Effector memory CD8-positive, alpha-beta T cell (primary cell): ENCODE measurements at regions not wholly inside any gene's neighbourhood (a gene's known extent, or its start where the extent isn't known, plus 50 kb on each side); places are given as distances from the start of the nearest gene placed in this dataset.
"Not testable (repeated sequence)": the region's sequence is repeated elsewhere in the genome, so short reads cannot be mapped to it uniquely, and the experiment has no call there.

Source experiments
- ATAC-seq: fragments of 150-1000 bp; cut with Tn5 transposase; replicated peaks from 2 replicates; pipeline ENCODE4 v1.10.0; 2021; ENCODE audit warnings: mild to moderate bottlenecking, moderate library complexity
- DNase-seq, 3 experiments: peaks; one replicate each; pipeline ENCODE4 v3.0.0; 2021
- H3K27ac Mint-ChIP-seq, 2 donors: one replicate each; pipeline ENCODE4 v1.8.0; 2022; ENCODE audit warnings: mild to moderate bottlenecking in 2 of 2, mixed read lengths in 2 of 2, moderate library complexity in 2 of 2
- H3K27me3 Mint-ChIP-seq, 2 donors: one replicate each; pipeline ENCODE4 v1.8.0; 2022; ENCODE audit warnings: mixed read lengths in 2 of 2
- H3K36me3 Mint-ChIP-seq: one replicate; pipeline ENCODE4 v1.8.0; 2022; ENCODE audit warnings: mild to moderate bottlenecking, moderate library complexity, mixed read lengths; ENCODE audit not compliant: insufficient read depth
- H3K4me1 Mint-ChIP-seq, 2 donors: one replicate each; pipeline ENCODE4 v1.8.0; 2022; ENCODE audit warnings: low read depth in 2 of 2, mixed read lengths in 2 of 2
- H3K4me3 Mint-ChIP-seq, 2 donors: one replicate each; pipeline ENCODE4 v1.8.0; 2022; ENCODE audit warnings: mild to moderate bottlenecking in 2 of 2, mixed read lengths in 2 of 2, moderate library complexity in 2 of 2
- H3K9me3 Mint-ChIP-seq, 2 donors: one replicate each; pipeline ENCODE4 v1.8.0; 2022; ENCODE audit warnings: mixed read lengths in 2 of 2

DNA sequence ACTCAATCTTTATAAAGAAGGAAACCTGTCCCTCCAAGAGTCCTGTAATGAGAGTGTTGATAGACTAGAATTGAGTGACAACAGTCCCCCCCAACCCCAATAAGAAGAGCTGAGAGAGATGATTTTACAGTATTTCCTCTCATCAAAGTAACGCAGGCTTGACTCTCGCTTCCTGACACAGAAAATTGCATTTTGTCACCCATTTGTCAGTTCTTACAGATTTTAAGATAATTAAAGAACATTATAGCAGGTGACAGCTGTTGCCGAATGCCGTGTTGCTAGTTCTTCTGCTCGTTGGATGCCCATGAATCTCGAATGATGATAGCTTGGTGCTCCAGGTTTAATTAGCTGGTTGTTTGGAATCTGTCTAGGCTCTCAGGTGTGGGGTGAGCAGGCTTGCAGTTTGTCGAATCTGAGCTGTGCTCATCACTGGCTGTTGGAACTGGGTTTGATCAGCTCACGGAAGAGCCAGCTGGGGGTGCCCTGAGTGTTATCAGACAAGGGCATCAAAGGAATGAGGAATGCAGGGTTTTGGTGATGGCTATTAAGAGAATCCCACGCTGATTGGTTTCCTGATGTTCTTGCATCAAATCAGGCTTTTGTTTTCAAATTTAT is 84.8 kb upstream of the CPHXL start:
- H3K9me3 Mint-ChIP-seq = no peaks in the 10 kb centered on the region
- H3K27ac Mint-ChIP-seq = no peak overlapping the region
- no peak overlapping the region for H3K4me3 Mint-ChIP-seq
- peaks cover 30 to 40% of the 10 kb centered on the region in 2 donors for H3K27me3 Mint-ChIP-seq
- H3K4me1 Mint-ChIP-seq = no peaks in the 10 kb centered on the region
- DNase-seq (no peak), ATAC-seq (no peak)
- H3K36me3 Mint-ChIP-seq = no peaks in the 10 kb centered on the region

DNA sequence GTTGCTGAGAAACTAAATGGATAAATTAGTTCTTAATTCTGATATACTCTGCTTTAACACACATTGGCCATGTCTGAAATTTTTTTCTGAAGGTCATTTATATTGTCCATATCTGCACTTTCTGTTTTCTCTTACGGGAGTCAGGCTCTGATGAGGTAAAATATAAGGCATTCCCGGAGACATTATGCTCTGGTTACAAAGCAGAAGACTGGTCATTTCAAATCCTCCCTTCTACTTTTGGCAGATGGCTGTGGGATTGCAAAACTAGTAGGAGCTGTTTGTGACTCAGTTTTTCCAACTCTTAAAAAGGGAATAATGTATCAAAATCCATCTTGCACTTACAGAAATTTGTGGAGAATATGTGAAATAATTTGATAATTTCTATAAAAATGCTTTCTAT is 92.2 kb upstream of the CPHXL start:
- H3K36me3 Mint-ChIP-seq = no peaks in the 10 kb centered on the region
- no peak overlapping the region for H3K27ac Mint-ChIP-seq
- no peak overlapping the region for H3K4me3 Mint-ChIP-seq
- no peaks in the 10 kb centered on the region for H3K4me1 Mint-ChIP-seq
- no peak for ATAC-seq
- no peaks in the 10 kb centered on the region for H3K9me3 Mint-ChIP-seq
- no peak for DNase-seq
- H3K27me3 Mint-ChIP-seq = peaks cover 20 to 26% of the 10 kb centered on the region in 2 donors

GRCh38 chr16:75820672-75821071 is 94.4 kb upstream of the CPHXL start:
- Mint-ChIP-seq H3K27me3 (peaks cover 9 to 16% of the 10 kb centered on the region in 2 donors), H3K4me1 (no peaks in the 10 kb centered on the region), H3K27ac (no peak overlapping the region), H3K9me3 (peaks cover 0 to 6% of the 10 kb centered on the region in 2 donors), H3K4me3 (no peak overlapping the region), H3K36me3 (no peaks in the 10 kb centered on the region)
- ATAC-seq (no peak), DNase-seq (no peak)

DNA sequence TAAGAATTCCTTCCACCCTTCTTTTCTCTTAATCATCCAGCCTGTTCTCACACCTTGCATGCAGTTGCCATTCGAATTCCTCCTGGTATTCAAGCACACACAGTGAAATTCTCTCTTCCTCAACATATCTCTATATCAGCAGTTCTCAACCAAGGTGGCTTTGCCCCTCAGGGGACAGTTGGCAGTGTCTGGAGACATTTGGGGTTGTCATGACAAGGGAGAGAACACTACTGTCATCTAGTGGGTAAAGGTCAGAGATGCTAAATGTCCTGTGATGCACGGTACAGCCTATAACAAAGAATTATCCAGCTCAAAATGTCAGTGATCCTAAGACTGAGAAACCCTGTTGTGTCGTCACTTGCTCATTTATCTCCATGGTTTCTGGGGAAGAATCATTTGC is 94.8 kb upstream of the CPHXL start:
- Mint-ChIP-seq H3K27me3 (peaks cover 9 to 15% of the 10 kb centered on the region in 2 donors), H3K9me3 (peaks cover 0 to 6% of the 10 kb centered on the region in 2 donors), H3K36me3 (no peaks in the 10 kb centered on the region), H3K27ac (no peak overlapping the region), H3K4me1 (no peaks in the 10 kb centered on the region), H3K4me3 (no peak overlapping the region)
- ATAC-seq (no peak), DNase-seq (no peak)

DNA sequence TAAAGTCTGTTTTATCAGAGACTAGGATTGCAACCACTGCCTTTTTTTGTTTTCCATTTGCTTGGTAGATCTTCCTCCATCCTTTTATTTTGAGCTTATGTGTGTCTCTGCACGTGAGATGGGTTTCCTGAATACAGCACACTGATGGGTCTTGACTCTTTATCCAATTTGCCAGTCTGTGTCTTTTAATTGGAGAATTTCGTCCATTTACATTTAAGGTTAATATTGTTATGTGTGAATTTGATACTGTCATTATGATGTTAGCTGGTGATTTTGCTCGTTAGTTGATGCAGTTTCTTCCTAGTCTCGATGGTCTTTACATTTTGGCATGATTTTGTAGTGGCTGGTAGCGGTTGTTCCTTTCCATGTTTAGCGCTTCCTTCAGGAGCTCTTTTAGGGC is 99.5 kb upstream of the CPHXL start:
- H3K4me1 Mint-ChIP-seq, H3K9me3 Mint-ChIP-seq, H3K27ac Mint-ChIP-seq, DNase-seq, H3K4me3 Mint-ChIP-seq, H3K36me3 Mint-ChIP-seq, H3K27me3 Mint-ChIP-seq, ATAC-seq: not testable (repeated sequence)

DNA sequence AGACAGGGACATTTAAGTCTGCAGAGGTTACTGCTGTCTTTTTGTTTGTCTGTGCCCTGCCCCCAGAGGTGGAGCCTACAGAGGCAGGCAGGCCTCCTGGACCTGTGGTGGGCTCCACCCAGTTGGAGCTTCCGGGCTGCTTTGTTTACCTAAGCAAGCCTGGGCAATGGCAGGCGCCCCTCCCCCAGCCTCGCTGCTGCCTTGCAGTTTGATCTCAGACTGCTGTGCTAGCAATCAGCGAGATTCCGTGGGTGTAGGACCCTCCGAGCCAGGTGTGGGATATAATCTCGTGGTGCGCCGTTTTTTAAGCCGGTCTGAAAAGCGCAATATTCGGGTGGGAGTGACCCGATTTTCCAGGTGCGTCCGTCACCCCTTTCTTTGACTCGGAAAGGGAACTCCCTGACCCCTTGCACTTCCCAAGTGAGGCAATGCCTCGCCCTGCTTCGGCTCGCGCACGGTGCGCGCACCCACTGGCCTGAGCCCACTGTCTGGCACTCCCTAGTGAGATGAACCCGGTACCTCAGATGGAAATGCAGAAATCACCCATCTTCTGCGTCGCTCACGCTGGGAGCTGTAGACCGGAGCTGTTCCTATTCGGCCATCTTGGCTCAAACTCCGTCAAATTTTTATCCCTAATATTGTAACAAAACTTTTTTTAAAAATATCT is 101.2 kb upstream of the CPHXL start:
- not testable (repeated sequence) for DNase-seq, H3K27me3 Mint-ChIP-seq, H3K9me3 Mint-ChIP-seq, H3K36me3 Mint-ChIP-seq, H3K27ac Mint-ChIP-seq, H3K4me1 Mint-ChIP-seq, H3K4me3 Mint-ChIP-seq, ATAC-seq

GRCh38 chr16:75833385-75833784 is 107.1 kb upstream of the CPHXL start:
- H3K36me3 Mint-ChIP-seq, DNase-seq, H3K27ac Mint-ChIP-seq, H3K4me1 Mint-ChIP-seq, ATAC-seq, H3K4me3 Mint-ChIP-seq: not testable (repeated sequence)
- H3K27me3 Mint-ChIP-seq = peaks cover 23 to 32% of the 10 kb centered on the region in 2 donors
- H3K9me3 Mint-ChIP-seq = peaks cover 2 to 12% of the 10 kb centered on the region in 2 donors

DNA sequence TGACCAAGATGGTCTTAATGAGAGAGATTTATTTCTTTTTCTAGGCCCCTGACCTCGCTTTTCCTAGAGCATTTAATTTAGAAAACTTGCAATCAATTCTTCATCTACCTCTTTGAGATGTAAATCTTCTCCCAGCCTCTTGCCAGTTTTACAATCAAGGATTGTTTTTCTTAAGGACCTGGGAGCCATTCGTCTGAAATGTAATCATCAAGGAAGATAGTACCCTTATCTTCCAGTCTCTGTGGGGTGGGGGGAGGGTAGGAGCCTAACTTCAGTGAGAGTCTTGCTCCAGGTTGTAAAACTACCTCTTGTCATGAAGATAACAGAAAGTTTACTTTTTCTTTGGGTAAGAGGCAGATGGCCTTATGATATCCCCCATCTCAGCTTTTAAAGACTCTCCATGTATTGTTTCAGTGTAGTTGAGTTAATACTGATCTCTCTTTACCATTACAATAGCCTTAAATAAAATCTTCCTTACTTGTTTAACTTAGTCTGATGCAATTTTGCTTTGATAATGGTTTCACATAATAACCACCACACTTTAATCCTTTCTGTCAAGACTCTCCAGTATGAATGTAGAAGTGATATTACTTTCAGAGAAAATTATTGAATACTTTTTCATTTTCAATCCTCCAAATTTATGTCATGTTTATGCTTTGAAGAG is 110.2 kb upstream of the CPHXL start:
- peaks cover 1 to 12% of the 10 kb centered on the region in 2 donors for H3K9me3 Mint-ChIP-seq
- no peak overlapping the region for H3K4me3 Mint-ChIP-seq
- H3K4me1 Mint-ChIP-seq = no peaks in the 10 kb centered on the region
- no peak for ATAC-seq
- H3K27ac Mint-ChIP-seq = no peak overlapping the region
- no peaks in the 10 kb centered on the region for H3K36me3 Mint-ChIP-seq
- no peak for DNase-seq
- peaks cover 23 to 32% of the 10 kb centered on the region in 2 donors for H3K27me3 Mint-ChIP-seq

DNA sequence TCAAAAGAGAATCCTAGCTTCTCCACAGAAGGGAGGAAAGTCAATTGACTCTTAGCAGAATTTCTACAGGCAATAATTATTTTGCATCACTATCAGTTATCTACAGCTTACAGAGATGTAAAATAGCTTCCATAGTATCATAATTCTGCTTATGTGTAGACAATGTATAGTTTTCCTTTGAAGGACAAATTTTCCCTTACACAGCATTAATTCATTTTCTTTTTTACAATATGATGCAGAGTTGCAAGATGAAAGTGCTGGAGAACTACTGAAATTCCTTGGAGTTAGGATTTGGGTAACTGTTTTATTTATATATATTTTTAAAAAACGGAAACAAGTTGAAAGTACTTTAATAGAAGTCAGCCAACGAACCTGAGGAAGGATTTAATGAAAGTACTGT is 111.0 kb upstream of the CPHXL start:
- Mint-ChIP-seq H3K36me3 (no peaks in the 10 kb centered on the region), H3K27me3 (peaks cover 23 to 32% of the 10 kb centered on the region in 2 donors), H3K9me3 (peaks cover 1 to 12% of the 10 kb centered on the region in 2 donors), H3K27ac (no peak overlapping the region), H3K4me1 (no peaks in the 10 kb centered on the region), H3K4me3 (no peak overlapping the region)
- ATAC-seq (no peak), DNase-seq (no peak)

- Mint-ChIP-seq H3K27me3 (peaks cover 23 to 32% of the 10 kb centered on the region in 2 donors), H3K4me3 (no peak overlapping the region), H3K27ac (no peak overlapping the region), H3K36me3 (no peaks in the 10 kb centered on the region), H3K9me3 (peaks cover 1 to 12% of the 10 kb centered on the region in 2 donors), H3K4me1 (no peaks in the 10 kb centered on the region)
- no peak for ATAC-seq
- no peak for DNase-seq
These were observed 111.4 kb upstream of the CPHXL start for GRCh38 chr16:75837681-75838080.

DNA sequence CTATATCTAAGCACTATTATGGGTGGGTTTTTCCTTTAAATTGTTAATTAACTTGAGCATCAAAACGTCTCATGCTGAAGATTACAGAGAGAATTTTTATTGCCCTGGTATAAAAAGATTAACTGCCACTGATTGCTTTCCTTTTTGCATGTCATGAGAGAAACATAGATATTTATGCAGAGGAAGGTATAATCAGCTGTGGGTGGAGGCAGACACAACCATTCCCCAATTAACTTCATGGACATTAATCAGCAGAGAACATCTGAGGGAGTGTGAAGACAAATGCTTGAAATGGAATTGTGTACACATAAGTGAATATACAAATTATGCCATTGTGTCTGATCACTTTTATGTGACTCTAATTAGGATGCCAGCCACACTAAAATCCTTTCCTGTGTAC is 115.2 kb upstream of the CPHXL start:
- Mint-ChIP-seq H3K36me3 (no peaks in the 10 kb centered on the region), H3K9me3 (peaks cover 0 to 1% of the 10 kb centered on the region in 2 donors), H3K27me3 (peaks cover 3 to 19% of the 10 kb centered on the region in 2 donors), H3K4me3 (no peak overlapping the region), H3K27ac (no peak overlapping the region), H3K4me1 (no peaks in the 10 kb centered on the region)
- no peak for DNase-seq
- no peak for ATAC-seq

GRCh38 chr16:75847172-75847571 is 120.9 kb upstream of the CPHXL start:
- H3K27me3 Mint-ChIP-seq = peaks cover 23 to 32% of the 10 kb centered on the region in 2 donors

GRCh38 chr16:75854152-75854551 is 127.9 kb upstream of the CPHXL start:
- ATAC-seq = no peak
- no peak overlapping the region for H3K27ac Mint-ChIP-seq
- H3K27me3 Mint-ChIP-seq = peaks cover 30 to 38% of the 10 kb centered on the region in 2 donors
- no peaks in the 10 kb centered on the region for H3K9me3 Mint-ChIP-seq
- no peaks in the 10 kb centered on the region for H3K36me3 Mint-ChIP-seq
- H3K4me1 Mint-ChIP-seq = no peaks in the 10 kb centered on the region
- H3K4me3 Mint-ChIP-seq = no peak overlapping the region
- no peak for DNase-seq

More at GRCh38 chr16:75847172-75847571, 120.9 kb upstream of the CPHXL start:
- no peaks in the 10 kb centered on the region for H3K4me1 Mint-ChIP-seq
- no peaks in the 10 kb centered on the region for H3K36me3 Mint-ChIP-seq
- H3K9me3 Mint-ChIP-seq = no peaks in the 10 kb centered on the region
- no peak for ATAC-seq
- no peak for DNase-seq
- H3K27ac Mint-ChIP-seq = no peak overlapping the region
- H3K4me3 Mint-ChIP-seq = no peak overlapping the region
